A673 (cell line): ENCODE measurements at regions not wholly inside any gene's neighbourhood (a gene's known extent, or its start where the extent isn't known, plus 50 kb on each side); places are given as distances from the start of the nearest gene placed in this dataset.

Source experiments
- EZH2 ChIP-seq: fragments of 200-600 bp; sonication (generic); IDR thresholded peaks from 2 replicates; pipeline ENCODE4 v1.6.1; 2017; ENCODE audit warnings: borderline replicate concordance, low read depth, mild to moderate bottlenecking, mixed read lengths, antibody characterized with exemption, low read length; ENCODE audit not compliant: poor library complexity, severe bottlenecking
- TF ChIP-seq, protein P1 (sequence below): fragments of 300-800, 200-600 bp; sonication (generic); conservative IDR thresholded peaks from 2 replicates; pipeline ENCODE4 v1.5.1; 2017; ENCODE audit warnings: low read depth, mild to moderate bottlenecking, antibody characterized with exemption, low read length, moderate library complexity, mixed read lengths

DNA sequence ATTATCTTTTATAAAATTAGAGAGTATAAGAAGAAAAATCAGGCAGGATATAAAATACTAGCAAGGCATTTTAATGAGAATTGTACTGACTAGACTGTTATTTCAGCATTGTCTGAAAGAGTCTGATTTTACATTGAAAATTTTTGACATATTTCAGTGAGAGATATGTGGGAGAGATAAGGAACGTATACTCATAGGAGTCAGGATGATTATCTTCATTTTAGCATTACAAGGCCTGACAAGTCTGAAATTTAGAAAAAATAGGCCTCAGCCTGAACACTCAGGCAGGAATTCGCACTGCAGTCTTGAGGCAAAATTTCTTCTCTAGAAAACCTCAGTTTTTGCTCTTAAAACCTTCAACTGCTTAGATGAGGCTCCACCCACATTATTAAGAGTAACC lies 386.0 kb downstream of the HGF start:
- TF ChIP-seq, protein P1, sequence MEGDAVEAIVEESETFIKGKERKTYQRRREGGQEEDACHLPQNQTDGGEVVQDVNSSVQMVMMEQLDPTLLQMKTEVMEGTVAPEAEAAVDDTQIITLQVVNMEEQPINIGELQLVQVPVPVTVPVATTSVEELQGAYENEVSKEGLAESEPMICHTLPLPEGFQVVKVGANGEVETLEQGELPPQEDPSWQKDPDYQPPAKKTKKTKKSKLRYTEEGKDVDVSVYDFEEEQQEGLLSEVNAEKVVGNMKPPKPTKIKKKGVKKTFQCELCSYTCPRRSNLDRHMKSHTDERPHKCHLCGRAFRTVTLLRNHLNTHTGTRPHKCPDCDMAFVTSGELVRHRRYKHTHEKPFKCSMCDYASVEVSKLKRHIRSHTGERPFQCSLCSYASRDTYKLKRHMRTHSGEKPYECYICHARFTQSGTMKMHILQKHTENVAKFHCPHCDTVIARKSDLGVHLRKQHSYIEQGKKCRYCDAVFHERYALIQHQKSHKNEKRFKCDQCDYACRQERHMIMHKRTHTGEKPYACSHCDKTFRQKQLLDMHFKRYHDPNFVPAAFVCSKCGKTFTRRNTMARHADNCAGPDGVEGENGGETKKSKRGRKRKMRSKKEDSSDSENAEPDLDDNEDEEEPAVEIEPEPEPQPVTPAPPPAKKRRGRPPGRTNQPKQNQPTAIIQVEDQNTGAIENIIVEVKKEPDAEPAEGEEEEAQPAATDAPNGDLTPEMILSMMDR, result no peak
- no peak for TF ChIP-seq EZH2
